NCI-H1694 treated with DMSO at 0.1 percent for 48 hours (cell line): ENCODE measurements at regions not wholly inside any gene's neighbourhood (a gene's known extent, or its start where the extent isn't known, plus 50 kb on each side); places are given as distances from the start of the nearest gene placed in this dataset.
"Not testable (repeated sequence)": the region's sequence is repeated elsewhere in the genome, so short reads cannot be mapped to it uniquely, and the experiment has no call there.

Experiments used
- DNase-seq: peaks from one replicate; lab custom pipeline; 2025; lab: John Stamatoyannopoulos, UW

GRCh38 chr3:74420538-74421124 lies 193.8 kb downstream of the CNTN3 start:
- no peak for DNase-seq

- DNase-seq: no peak
Observed at GRCh38 chr3:74415731-74416130, 198.7 kb downstream of the CNTN3 start.

GRCh38 chr3:74413547-74414241 lies 200.8 kb downstream of the CNTN3 start:
- DNase-seq: no peak

- no peak for DNase-seq
Observed at GRCh38 chr3:74410276-74410941, 204.1 kb downstream of the CNTN3 start.

- no peak for DNase-seq
Observed at GRCh38 chr3:74409066-74409465, 205.4 kb downstream of the CNTN3 start.

GRCh38 chr3:74403307-74403706 lies 211.2 kb downstream of the CNTN3 start:
- DNase-seq: no peak

GRCh38 chr3:74402821-74403220 lies 211.6 kb downstream of the CNTN3 start:
- DNase-seq: no peak

- DNase-seq: no peak
Observed at GRCh38 chr3:74393426-74393825, 221.0 kb downstream of the CNTN3 start.

- peak; percentile 34 for DNase-seq
Observed at GRCh38 chr3:74390121-74390877, 224.2 kb downstream of the CNTN3 start.

- DNase-seq: no peak
Observed at GRCh38 chr3:74387111-74387735, 227.2 kb downstream of the CNTN3 start.

- no peak for DNase-seq
Observed at GRCh38 chr3:74384159-74384558, 230.3 kb downstream of the CNTN3 start.

- no peak for DNase-seq
Observed at GRCh38 chr3:74377669-74378068, 236.8 kb downstream of the CNTN3 start.

- not testable (repeated sequence) for DNase-seq
Observed at GRCh38 chr3:74376323-74376722, 238.1 kb downstream of the CNTN3 start.

GRCh38 chr3:74375653-74376052 lies 238.8 kb downstream of the CNTN3 start:
- DNase-seq: no peak

- no peak for DNase-seq
Observed at GRCh38 chr3:74372743-74373142, 241.7 kb downstream of the CNTN3 start.

GRCh38 chr3:74370342-74370741 lies 244.1 kb downstream of the CNTN3 start:
- DNase-seq: no peak

GRCh38 chr3:74366331-74366730 lies 248.1 kb downstream of the CNTN3 start:
- no peak for DNase-seq

- no peak for DNase-seq
Observed at GRCh38 chr3:74363346-74363745, 251.1 kb downstream of the CNTN3 start.

- DNase-seq: no peak
Observed at GRCh38 chr3:74360406-74360805, 254.1 kb downstream of the CNTN3 start.

- no peak for DNase-seq
Observed at GRCh38 chr3:74357881-74358280, 256.6 kb downstream of the CNTN3 start.

- DNase-seq: no peak
Observed at GRCh38 chr3:74353039-74353438, 261.4 kb downstream of the CNTN3 start.

GRCh38 chr3:74352166-74352565 lies 262.3 kb downstream of the CNTN3 start:
- DNase-seq: no peak
